GM19238 (cell line): ENCODE measurements at regions not wholly inside any gene's neighbourhood (a gene's known extent, or its start where the extent isn't known, plus 50 kb on each side); places are given as distances from the start of the nearest gene placed in this dataset.
"Not testable (repeated sequence)": the region's sequence is repeated elsewhere in the genome, so short reads cannot be mapped to it uniquely, and the experiment has no call there.

Experiments
- DNase-seq: peaks from one replicate; pipeline ENCODE4 v3.0.0; 2011; ENCODE audit warnings: low spot score; ENCODE audit not compliant: insufficient read length

- no peak for DNase-seq
Observed at GRCh38 chr15:26261413-26261812, 398.3 kb upstream of the ATP10A start.

- no peak for DNase-seq
Observed at GRCh38 chr15:26260517-26261133, 397.5 kb upstream of the ATP10A start.

- DNase-seq, result no peak
Observed at GRCh38 chr15:26259581-26259980, 396.5 kb upstream of the ATP10A start.

- DNase-seq, result not testable (repeated sequence)
Observed at GRCh38 chr15:26244782-26245181, 381.7 kb upstream of the ATP10A start.

GRCh38 chr15:26243382-26243781 lies 380.3 kb upstream of the ATP10A start:
- no peak for DNase-seq

GRCh38 chr15:26242565-26243071 lies 379.5 kb upstream of the ATP10A start:
- DNase-seq, result no peak

GRCh38 chr15:26235864-26236263 lies 372.7 kb upstream of the ATP10A start:
- DNase-seq, result no peak

GRCh38 chr15:26234976-26235767 lies 372.0 kb upstream of the ATP10A start:
- DNase-seq, result no peak

- DNase-seq, result no peak
Observed at GRCh38 chr15:26232691-26233090, 369.6 kb upstream of the ATP10A start.

GRCh38 chr15:26231096-26231495 lies 368.0 kb upstream of the ATP10A start:
- no peak for DNase-seq

- no peak for DNase-seq
Observed at GRCh38 chr15:26224266-26224665, 361.1 kb upstream of the ATP10A start.

- no peak for DNase-seq
Observed at GRCh38 chr15:26223720-26224119, 360.6 kb upstream of the ATP10A start.

GRCh38 chr15:26222781-26223180 lies 359.7 kb upstream of the ATP10A start:
- no peak for DNase-seq

GRCh38 chr15:26217043-26217442 lies 353.9 kb upstream of the ATP10A start:
- not testable (repeated sequence) for DNase-seq

- no peak for DNase-seq
Observed at GRCh38 chr15:26214290-26214689, 351.2 kb upstream of the ATP10A start.

GRCh38 chr15:26213427-26213826 lies 350.3 kb upstream of the ATP10A start:
- DNase-seq, result no peak

GRCh38 chr15:26212109-26212508 lies 349.0 kb upstream of the ATP10A start:
- DNase-seq, result no peak

- no peak for DNase-seq
Observed at GRCh38 chr15:26210980-26211379, 347.9 kb upstream of the ATP10A start.

- no peak for DNase-seq
Observed at GRCh38 chr15:26201177-26201858, 338.2 kb upstream of the ATP10A start.

- DNase-seq, result no peak
Observed at GRCh38 chr15:26200427-26200826, 337.3 kb upstream of the ATP10A start.

GRCh38 chr15:26197719-26198118 lies 334.6 kb upstream of the ATP10A start:
- DNase-seq, result no peak

GRCh38 chr15:26197060-26197459 lies 333.9 kb upstream of the ATP10A start:
- no peak for DNase-seq
